Hypothalamus (tissue), 51 donors: ENCODE measurements at regions not wholly inside any gene's neighbourhood (a gene's known extent, or its start where the extent isn't known, plus 50 kb on each side); places are given as distances from the start of the nearest gene placed in this dataset.

ENCODE experiments used
- DNase-seq, 51 donors: peaks; one replicate each; lab custom pipeline; 2025; lab: John Stamatoyannopoulos, UW

GRCh38 chr7:22658031-22658430 is 69.0 kb upstream of the IL6 start:
- no peak for DNase-seq

GRCh38 chr7:22657479-22657878 is 69.5 kb upstream of the IL6 start:
- DNase-seq, result no peak

GRCh38 chr7:22655781-22656180 is 71.2 kb upstream of the IL6 start:
- no peak for DNase-seq

GRCh38 chr7:22654831-22655230 is 72.2 kb upstream of the IL6 start:
- no peak for DNase-seq

- peak in 3 of 51 donors; percentile 1 to 6 (median 3) for DNase-seq
Measured at GRCh38 chr7:22653951-22654350, 73.0 kb upstream of the IL6 start.

- no peak for DNase-seq
Measured at GRCh38 chr7:22651534-22652243, 75.3 kb upstream of the IL6 start.

GRCh38 chr7:22651036-22651435 is 76.0 kb upstream of the IL6 start:
- no peak for DNase-seq

- no peak for DNase-seq
Measured at GRCh38 chr7:22649686-22650085, 77.3 kb upstream of the IL6 start.

- no peak for DNase-seq
Measured at GRCh38 chr7:22647451-22648257, 79.3 kb upstream of the IL6 start.

GRCh38 chr7:22645418-22646181 is 81.4 kb upstream of the IL6 start:
- DNase-seq, result no peak

GRCh38 chr7:22642454-22642853 is 84.5 kb upstream of the IL6 start:
- DNase-seq, result no peak

GRCh38 chr7:22640269-22640668 is 86.7 kb upstream of the IL6 start:
- DNase-seq, result no peak

GRCh38 chr7:22639396-22639795 is 87.6 kb upstream of the IL6 start:
- DNase-seq, result no peak

- DNase-seq, result peak in 1 of 51 donors; percentile 1
Measured at GRCh38 chr7:22635349-22635748, 91.7 kb upstream of the IL6 start.

- no peak for DNase-seq
Measured at GRCh38 chr7:22633954-22634474, 93.0 kb upstream of the IL6 start.

GRCh38 chr7:22633286-22633953 is 93.6 kb upstream of the IL6 start:
- no peak for DNase-seq

GRCh38 chr7:22632674-22633073 is 94.3 kb upstream of the IL6 start:
- DNase-seq, result no peak

GRCh38 chr7:22631730-22632129 is 95.3 kb upstream of the IL6 start:
- no peak for DNase-seq

GRCh38 chr7:22630069-22630468 is 96.9 kb upstream of the IL6 start:
- DNase-seq, result no peak

GRCh38 chr7:22629056-22629455 is 97.9 kb upstream of the IL6 start:
- DNase-seq, result no peak

GRCh38 chr7:22628112-22628511 is 98.9 kb upstream of the IL6 start:
- no peak for DNase-seq
